HG03469 (cell line): ENCODE measurements at regions not wholly inside any gene's neighbourhood (a gene's known extent, or its start where the extent isn't known, plus 50 kb on each side); places are given as distances from the start of the nearest gene placed in this dataset.

Experiments
- ATAC-seq: cut with Tn5 transposase; IDR thresholded peaks from one replicate; pipeline ENCODE4 v1.9.1; 2021; ENCODE audit warnings: mild to moderate bottlenecking, moderate library complexity, moderate number of reproducible peaks; ENCODE audit not compliant: unreplicated experiment

DNA sequence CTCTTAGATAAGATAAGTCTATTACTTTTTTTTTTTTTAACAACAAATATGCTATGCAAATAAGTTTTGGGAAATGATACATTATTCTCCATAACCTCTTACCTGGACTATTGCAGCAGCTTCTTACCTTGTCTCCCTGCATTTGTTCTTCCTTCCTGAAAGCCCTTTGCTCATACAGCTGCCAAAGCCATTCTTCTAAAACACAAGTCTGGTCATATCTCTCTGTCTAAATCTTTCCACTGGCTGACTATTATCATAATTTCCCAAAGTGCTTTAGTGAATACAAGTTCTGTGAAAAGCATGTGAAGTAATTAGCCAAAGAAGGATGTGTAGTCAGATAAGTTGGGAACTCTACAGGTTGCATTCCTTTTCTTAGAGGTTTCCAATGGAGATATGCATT lies 115.4 kb upstream of the CNTLN start:
- no peak for ATAC-seq

DNA sequence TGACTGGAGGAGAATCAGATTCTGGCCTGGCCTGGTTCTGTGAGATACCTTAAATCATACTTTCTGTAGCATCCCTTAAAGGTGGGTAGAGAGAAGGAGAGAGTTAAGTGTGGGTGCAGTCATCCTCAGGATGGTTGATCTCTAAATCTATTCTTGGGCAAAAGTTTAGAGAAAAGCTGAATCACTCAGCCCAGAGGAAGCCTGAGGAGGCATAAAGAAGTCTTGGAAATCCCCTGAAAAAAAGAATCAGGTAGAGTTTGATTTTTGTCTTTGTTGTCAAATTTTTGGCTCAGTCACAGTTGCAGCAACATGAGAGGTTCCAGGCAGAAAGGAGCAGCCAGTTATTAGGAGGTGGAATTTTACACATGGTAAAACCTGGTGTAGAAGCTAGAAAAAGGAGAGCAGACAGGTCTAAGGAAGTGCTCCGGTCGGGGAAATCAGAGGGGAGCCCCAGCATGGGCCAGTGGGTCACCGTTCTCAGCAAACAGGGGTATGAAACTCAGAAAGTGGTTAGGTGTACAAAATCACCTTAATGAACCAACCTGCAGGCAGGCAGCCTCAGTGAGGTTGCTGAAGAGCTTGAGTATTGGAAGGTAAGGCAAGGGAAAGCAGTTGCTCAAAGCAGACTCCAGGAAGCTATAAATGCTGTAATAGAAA lies 116.2 kb upstream of the CNTLN start:
- ATAC-seq: no peak

DNA sequence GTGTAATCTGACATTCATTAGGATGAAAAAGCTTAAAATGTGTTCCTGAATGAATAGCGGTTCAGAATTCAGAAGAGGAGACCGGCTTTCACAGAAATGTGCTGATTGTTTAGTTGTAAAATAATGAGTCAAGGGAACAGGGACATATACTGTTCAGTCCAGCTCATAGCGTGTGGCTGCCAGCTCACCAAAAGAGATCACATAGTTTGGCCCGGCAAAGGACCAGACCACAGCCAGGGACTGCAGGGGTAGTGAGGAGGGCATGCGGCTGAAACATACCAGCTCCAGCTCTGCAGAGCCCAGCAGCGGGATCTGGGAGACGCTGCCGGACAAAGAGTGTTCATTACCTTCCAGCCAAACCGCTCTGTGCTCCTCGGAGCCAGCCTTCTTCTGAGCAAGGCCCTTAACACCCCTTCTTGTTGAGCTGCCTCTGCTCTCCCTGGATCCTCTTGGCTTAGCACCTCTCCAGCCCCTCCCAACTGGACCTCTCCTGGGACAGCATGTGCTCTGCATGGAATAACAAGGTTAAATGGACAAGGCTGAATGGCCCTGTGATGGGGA lies 116.8 kb upstream of the CNTLN start:
- no peak for ATAC-seq

DNA sequence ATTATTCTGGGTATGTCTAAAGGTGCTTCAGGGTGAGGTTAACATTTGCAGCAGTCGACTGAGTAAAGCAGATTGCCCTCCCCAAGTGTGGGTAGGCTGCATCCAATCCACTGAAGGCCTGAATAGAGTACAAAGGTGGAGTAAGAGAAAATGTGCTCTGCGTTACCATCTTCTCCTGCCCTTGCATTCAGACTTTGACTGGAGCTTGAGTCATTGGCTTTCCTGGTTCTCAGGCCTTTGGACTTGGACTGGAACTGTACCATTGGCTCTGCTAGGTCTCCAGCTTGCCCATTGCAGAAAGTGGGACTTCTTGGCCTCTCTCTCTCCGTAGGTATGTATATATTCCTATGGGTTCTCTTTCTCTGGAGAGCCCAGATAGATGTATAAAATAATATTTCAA lies 120.9 kb upstream of the CNTLN start:
- ATAC-seq: no peak

DNA sequence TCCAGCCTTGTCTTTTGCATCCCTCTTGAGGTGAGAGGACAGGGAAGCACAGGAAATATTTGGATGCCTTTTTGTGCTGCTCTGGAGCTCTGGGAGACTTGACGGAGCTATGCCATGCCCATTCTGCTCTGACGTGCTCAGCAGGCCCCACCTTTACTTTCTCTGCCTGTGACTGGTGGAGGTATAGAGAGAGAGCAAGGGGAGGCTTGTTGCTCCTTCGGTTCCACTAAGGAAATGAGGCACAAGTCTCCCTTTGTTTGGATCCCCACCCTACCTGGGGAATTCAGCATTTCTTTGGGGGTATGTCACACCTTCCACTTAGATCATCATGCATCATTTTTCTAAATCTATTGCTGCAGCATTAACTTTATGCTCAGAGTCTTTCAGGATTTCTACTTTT lies 121.8 kb upstream of the CNTLN start:
- ATAC-seq: no peak

DNA sequence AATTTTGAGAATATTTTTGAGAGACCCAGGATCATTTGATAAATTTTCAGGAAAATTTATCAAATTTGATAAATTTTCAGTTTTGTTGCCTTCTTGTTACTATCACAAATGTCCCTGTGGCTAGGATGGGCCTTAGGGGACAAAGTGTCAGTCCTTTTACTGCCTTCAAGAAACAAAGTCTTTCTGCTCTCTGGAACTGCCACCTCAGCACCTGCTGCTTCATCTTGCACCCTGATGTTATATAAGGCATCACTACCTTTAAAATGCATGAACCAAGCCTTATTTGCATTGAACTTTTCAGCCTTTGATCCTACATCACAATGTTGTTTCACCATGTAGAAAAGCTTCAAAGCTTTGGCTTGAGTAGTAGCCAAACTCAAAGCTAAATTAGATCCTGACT lies 123.0 kb upstream of the CNTLN start:
- ATAC-seq: no peak

DNA sequence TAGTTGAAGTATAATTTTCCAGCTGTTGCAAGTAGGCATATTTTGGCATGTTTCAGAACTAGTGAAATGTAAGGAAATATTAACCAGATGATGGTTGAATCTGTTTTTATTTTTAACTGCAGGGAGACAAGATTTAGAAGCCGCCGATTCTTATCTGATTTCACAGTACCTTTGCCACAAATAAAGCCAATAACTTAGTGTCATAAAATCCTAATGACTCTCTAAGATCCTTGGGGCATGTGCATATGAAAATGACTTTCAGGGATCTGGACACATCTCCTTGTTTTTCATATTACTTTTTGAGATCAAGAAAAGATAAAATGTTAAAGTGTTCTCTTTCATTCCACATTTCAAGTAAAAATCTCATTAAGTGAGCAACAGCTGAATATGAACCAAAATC lies 125.8 kb upstream of the CNTLN start:
- ATAC-seq: no peak

DNA sequence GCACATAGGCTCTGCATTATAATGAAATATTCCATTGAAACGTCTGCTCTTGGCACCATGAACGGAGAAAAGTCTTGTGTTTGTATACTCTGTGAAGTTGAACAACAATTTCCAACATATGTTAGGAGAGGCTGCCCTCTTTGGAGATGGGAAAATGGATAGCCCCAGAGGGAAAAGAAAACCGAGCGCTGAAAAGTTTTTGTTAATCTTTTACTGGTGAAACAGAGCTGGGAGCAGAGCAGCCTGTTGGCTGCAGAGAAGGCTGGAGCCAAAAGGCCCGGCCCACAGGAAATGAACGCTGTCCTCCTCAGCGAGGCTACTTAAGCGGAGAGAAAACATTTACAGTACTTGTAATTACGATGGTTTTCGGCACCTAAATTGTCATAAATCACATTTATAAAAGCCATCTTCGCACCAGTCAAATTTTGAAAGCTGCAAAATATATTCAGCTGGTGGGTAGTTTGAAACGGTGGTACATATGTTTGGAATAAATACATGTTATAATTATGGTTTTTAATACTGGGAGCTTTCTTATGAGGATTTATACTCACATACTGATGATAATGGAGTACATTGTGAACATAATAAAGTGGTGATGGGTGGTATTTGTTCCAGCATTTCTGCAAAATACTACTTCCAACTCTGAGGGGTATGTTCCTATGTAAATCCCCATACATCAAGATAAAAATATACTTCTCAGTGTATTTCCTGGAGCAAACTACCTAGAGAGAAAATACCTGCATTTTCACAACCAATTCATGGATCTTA lies 129.6 kb upstream of the CNTLN start:
- ATAC-seq: no peak

DNA sequence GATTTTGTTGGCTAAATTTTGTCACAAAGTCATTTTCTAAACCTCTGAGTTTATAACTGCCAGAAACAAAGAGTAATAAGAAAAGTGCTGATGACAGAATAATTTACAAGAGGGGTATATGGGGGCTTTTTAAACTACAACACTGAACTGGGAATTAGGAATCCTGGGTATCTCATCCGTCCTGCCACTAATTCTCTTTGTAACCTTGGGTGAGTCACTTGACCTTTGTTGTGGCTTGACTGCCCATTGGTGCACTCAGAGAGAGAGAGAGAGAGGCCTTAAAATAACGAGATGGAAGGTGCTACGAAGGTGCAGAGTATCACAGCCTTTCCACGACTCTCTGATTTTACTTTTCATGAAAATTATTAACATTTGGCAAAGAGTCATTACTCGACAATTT lies 130.3 kb upstream of the CNTLN start:
- no peak for ATAC-seq

DNA sequence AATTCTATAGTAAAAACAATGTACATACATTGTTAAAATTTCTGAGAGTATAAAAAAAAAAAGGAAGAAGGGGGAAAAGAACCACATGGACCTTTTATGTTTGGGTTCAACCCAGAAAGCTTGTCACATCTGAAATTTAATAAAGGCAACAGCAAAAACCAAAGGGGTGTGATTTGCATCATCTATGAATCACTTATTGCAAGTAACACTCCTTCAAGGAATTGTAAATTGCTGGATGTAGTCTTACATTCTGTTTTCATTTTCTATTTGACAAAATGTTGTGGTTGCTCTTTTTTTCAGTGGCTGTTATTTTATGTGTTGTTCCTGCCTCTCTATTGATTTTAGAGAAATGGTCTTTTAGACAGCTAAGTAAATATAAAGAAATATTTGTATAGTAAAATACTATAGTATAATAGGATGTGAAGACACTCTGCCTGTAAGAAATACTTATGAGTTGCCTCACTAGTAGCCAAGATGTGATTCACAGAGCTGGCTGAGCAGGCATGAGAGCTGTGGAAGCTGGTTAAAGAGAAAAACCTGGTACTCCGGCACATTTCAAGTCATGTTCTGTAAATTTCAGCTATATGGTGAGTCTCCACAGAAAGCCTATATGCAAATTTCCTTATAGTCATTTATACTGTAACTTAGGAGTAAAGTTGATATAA lies 131.1 kb upstream of the CNTLN start:
- ATAC-seq: no peak

DNA sequence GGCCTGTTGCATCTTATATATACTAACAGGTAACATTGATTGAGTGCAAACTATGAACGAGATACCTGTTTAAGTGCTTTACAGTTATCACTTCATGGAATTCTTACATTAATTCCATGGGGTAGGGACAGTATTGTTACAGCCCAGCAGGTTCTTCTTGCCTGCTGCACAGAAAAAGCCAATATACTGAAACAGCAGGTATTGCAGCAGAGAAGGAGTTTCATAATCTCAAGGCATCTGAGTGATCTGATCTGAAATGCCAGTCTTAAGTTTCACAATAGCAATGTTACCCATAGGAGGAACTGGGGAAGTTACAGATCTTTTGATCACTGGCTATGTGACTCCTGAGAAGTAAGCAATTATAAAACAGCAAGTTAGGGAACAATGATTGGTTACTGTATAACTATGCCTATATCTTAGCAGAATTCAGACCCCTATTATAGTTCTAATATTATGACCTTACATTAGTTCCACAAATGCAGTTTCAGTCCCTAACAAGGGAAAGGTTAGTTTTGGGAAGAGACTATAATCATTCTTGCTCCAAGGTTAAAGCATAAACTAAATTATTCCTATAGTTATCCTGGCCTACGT lies 126.5 kb upstream of the BNC2 start:
- ATAC-seq: no peak

DNA sequence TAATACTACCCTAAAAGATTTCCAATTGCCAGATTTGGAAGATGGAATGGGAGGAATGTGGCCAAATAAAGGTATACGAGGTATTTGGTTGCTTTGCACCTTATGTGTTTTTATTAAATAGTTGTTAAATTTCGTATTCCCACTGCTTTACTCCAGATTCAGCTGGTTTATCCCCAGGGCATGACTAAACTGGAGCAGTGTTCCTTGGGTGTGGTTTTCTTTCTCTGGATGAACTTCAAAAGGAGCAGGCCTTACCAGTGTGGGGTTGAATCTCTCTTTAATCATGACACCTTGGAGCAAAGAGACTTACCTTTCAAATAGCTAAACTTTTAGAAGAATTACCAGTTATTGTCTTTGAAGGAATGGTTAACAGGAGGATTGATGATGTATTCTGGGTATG lies 121.7 kb upstream of the BNC2 start:
- ATAC-seq: no peak

DNA sequence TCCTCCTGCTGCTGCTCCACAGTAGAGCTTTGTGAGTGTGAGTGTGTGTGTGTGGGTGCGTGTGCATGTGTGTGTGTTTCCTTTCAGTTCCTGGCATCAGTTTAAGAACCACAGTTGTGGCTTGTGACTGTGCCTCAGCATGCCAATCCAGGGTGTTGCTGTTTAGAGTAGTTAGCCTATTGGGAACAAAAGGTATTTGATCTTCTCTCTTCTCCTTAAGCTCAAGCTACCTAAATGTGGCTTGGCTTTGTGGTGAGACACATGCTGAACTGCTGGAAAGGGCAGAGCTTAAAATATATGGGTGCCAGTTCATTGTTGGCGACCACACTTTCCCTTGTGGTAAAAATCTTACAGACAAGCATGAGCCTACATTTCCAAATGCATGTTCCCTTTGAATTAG lies 116.6 kb upstream of the BNC2 start:
- no peak for ATAC-seq

DNA sequence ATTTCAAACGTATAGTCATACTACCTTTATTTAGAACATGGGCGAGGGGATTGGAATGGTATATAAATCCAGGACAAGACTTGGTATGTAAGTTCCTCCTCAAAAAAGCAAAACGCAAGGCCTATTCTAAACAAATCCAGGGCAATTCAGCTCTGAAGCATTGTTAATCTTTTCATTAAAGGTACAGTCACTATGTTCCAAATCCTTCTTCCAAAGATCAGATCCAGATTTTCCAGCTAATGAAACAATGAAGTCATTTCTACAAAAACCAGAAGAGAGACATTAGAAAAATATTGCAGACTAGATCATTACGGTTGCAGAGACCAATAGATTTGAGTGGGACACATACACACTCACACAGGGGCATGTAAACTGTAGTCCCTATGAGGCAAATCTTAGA lies 116.1 kb upstream of the BNC2 start:
- no peak for ATAC-seq

DNA sequence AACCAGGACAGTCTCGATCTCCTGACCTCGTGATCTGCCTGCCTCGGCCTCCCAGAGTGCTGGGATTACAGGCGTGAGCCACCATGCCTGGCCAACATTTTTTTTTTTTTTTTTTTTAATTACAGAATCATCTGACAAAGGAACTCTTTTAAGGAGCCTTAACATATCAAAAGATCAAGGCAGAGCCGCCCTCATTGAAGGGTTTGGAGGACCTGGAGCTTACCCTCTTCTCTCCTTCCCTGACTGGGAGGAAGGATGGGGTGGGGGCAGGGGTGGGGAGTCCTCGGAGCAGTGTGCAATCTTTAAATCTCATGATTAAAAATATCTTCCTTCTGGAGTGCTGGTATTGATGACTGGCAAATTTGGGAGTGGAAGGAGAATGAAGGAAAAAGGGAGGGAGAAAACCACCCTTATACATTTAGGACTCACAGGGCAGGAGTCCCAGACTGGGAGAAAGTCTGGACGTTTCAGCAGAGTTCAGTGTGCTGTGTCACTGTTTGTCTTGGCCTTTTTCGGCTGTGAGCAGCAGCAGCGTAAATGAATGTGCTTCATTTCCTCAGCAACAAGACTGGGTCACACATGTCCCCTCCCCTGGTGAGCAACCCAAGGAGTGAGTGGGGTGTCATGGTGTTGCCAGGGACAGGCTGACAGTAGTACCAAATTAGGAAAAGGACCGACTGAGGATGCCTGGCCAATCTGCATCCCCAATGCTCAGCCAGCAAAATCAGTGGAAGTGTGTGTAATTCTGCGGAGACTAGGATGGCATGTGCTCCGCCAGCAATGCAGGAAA lies 115.3 kb upstream of the BNC2 start:
- ATAC-seq: no peak

DNA sequence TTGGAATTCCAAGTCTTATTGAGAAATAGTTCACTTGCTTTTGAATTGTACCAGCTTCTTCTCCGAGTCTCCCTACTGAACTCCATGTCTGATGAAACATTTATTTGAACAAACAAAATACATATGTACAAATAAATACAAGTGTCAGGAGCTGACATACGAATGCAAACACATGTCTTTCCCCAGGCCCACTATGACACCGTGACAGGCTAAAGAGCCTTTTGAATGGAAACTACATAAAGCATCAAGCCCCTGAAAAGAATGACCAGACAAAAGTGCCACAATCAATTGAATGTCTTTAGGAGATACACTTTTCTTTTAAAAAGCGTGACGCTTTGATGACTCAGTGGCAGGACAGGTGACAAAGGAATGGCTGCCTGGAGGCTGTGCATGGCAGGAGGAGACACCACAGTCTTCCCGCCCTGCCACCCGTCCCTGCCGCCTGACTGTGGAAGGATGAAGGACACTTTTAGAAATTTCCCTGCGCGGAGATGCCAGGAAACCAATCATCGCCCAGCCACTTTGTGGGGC lies 112.4 kb upstream of the BNC2 start:
- no peak for ATAC-seq

DNA sequence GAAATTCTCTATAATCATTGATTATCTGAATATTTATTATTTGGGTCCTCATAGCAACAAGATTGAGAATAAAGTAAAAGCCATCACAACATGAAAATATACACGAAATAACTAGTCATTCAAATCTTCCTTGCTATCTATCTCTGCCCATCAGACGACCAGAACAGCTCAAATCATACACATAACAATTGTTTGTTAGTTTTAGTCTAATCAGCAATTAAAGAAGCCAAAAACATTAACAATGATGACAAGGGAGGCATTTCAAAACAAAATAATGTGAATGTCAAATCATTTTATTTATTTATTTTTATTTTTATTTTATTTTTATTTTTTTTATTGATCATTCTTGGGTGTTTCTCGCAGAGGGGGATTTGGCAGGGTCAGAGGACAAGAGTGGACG lies 106.0 kb upstream of the BNC2 start:
- no peak for ATAC-seq

DNA sequence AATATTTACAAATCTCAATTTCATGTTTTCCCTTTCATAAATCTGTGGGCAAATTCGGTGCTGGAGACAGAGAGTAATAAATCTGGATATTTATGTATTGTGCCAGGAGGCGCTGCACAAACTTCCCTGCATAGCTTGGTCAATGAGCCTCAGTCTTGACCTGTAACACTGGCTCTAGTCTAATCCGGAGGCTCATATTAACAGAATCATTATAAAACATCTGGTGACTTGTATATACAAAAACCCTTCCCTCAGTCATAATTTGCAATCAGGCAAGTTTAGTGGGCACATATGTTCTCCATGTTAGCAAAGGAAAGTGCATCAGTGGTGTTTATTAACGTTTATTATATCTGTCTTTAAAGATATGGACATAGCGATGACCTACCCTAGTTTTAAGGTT lies 104.0 kb upstream of the BNC2 start:
- no peak for ATAC-seq

DNA sequence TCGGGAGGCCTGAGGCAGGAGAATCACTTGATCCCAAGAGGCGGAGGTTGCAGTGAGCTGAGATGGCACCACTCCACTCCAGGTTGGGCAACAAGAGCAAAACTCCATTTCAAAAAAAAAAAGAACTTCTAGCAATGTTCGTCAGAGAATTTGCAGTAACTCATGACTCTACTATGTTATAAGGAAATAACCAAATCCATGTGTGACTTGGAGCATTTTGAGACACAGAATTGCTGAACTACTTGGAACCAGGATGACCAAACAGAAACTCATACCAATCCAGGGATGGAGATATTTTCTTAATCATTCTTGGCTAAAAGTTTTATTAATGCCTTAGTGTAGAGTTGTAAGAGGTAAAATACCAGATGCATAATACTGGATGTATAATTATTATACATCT lies 99.9 kb upstream of the BNC2 start:
- no peak for ATAC-seq

DNA sequence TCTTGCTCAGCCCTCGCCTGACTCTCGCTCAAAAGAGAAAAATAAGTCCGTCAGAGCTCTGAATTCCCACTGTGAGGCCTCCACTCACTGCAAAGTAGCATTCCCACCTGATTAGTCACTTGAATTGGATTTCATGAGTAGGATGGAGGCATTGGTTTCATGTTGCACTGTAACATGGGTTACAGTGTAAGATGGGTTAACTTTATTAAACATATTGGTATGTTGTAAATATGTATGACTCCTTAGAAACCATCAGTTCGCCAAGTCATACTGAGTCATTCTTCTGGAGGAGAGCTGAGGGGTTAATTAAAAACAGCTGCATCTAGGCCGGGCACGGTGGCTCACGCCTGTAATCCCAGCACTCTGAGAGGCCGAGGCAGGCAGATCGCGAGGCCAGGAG lies 93.8 kb upstream of the BNC2 start:
- ATAC-seq: no peak

DNA sequence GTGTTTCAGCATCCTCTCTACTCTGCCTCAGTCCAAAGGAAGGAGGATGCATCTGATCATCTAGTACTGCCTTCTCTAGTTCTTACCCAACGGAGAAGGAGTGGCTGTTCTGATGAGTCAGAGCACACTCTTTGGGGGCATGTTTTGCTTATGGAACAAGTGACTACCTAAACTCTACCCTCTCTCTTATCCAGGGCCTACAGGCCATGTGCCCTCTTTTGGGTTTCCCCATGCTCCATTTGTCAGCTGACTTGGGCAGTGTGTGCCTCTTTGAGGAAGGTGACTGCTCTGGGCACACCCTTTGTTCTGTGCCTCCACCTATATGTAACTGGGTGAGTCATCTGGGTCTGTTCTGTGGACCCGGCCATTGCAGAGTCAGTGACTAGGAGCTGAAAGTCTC lies 89.6 kb upstream of the BNC2 start:
- no peak for ATAC-seq
